NB4 (cell line): ENCODE measurements at regions not wholly inside any gene's neighbourhood (a gene's known extent, or its start where the extent isn't known, plus 50 kb on each side); places are given as distances from the start of the nearest gene placed in this dataset.
A peak's percentile ranks its signal among the peaks of the same experiment; 100 is the strongest.

Experiments
- DNase-seq: peaks from one replicate; pipeline ENCODE4 v3.0.0; 2010; ENCODE audit warnings: low read depth
- H3K4me3 ChIP-seq: one replicate; pipeline ENCODE4 v1.5.1; 2011; ENCODE audit warnings: mild to moderate bottlenecking, low read depth, low read length, moderate library complexity
- CTCF ChIP-seq: IDR thresholded peaks from one replicate; pipeline ENCODE4 v1.5.1; 2012; ENCODE audit warnings: low read depth, low read length
- MAX ChIP-seq: IDR thresholded peaks from 2 replicates; pipeline ENCODE4 v1.6.1; 2011; ENCODE audit warnings: low read depth, low read length
- MYC ChIP-seq: IDR thresholded peaks from 2 replicates; pipeline ENCODE4 v1.6.1; 2011; ENCODE audit warnings: low read depth, low read length
- POLR2A ChIP-seq: IDR thresholded peaks from 2 replicates; pipeline ENCODE4 v1.6.1; 2011; ENCODE audit warnings: mild to moderate bottlenecking; ENCODE audit not compliant: insufficient read length; ENCODE audit errors: extremely low read depth

- TF ChIP-seq POLR2A (no peak), MYC (no peak), CTCF (no peak), MAX (no peak)
- peak; percentile 39 for DNase-seq
- H3K4me3 ChIP-seq, result no peak overlapping the region
Observed at GRCh38 chr9:129506892-129507291, 114.0 kb downstream of the C9orf50 start.

DNA sequence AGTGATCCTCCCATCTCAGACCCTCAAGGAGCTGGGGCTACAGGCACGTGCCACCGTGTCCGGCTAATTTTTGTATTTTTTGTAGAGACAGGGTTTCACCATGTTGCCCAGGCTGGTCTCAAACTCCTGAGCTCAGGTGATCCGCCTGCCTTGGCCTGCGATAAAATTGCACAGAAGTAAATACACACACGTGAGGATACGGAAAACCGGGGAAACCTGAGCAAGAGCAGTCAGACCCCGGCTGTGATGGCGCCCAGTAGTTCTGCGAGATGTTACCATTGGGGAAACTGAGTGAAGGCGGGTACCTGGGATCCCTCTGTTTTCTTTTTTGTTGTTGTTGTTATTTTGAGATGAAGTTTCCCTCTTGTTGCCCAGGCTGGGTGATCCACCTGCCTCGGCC lies 114.9 kb downstream of the C9orf50 start:
- no peak for TF ChIP-seq MAX
- TF ChIP-seq MYC, result no peak
- TF ChIP-seq CTCF, result no peak
- no peak for TF ChIP-seq POLR2A
- no peak for DNase-seq
- no peak overlapping the region for H3K4me3 ChIP-seq

DNA sequence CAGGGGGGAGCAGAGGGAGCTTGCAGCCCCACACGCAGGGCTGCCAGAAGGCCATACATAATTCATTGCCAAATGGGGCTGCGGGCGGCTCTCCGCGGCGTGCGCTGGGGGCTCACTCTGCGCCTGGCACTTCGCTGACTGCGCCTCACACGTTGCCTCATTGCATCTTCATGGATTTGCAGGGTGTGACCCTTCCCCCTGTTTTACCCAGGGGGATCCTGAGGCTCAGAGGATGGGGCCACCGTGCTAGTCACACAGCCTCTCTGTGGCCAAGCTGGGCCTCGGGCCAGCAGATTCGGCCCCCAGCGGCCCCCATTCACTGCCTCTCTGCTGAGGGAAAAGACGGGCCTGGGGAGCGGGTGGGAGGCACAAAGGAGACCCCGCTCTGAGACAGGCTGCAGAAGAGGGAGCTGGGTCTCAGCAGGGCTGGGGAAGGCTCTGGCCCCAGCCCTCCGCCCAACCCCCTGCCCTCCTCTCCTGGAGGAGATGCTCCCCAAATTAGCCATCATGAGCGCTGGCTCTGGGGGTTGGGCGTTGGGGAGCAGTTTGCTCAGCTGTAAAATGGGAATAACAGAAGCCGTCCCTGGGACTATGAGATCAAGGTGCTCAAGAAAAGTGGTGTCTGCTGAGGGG lies 115.5 kb downstream of the C9orf50 start:
- no peak for TF ChIP-seq MYC
- no peak for TF ChIP-seq CTCF
- TF ChIP-seq POLR2A, result no peak
- TF ChIP-seq MAX, result no peak
- H3K4me3 ChIP-seq, result no peak overlapping the region
- no peak for DNase-seq

GRCh38 chr9:129504404-129504803 lies 116.5 kb downstream of the C9orf50 start:
- DNase-seq, result no peak
- no peak overlapping the region for H3K4me3 ChIP-seq
- TF ChIP-seq MAX, result no peak
- TF ChIP-seq POLR2A, result no peak
- no peak for TF ChIP-seq MYC
- TF ChIP-seq CTCF, result no peak

GRCh38 chr9:129501771-129502319 lies 119.1 kb downstream of the C9orf50 start:
- H3K4me3 ChIP-seq, result no peak overlapping the region
- no peak for DNase-seq
- TF ChIP-seq MAX (no peak), POLR2A (no peak), CTCF (no peak), MYC (no peak)
